B cell (primary cell): ENCODE measurements at regions not wholly inside any gene's neighbourhood (a gene's known extent, or its start where the extent isn't known, plus 50 kb on each side); places are given as distances from the start of the nearest gene placed in this dataset.

Experiments used
- ATAC-seq: fragments of 200-7000 bp; cut with Tn5 transposase; one replicate; pipeline ENCODE4 v1.10.0; 2021; ENCODE audit warnings: low read depth, mild to moderate bottlenecking, moderate number of reproducible peaks, moderate library complexity
- CTCF ChIA-PET: fragments of 350-600 bp; sonication (Branson Sonifier 250); formaldehyde crosslinking; loops from one replicate; lab custom pipeline; 2021; ENCODE audit warnings: antibody characterized with exemption, inconsistent platforms; lab: Charles Lee
- POLR2A ChIA-PET: fragments of 350-600 bp; sonication (Branson Sonifier 250); formaldehyde crosslinking; loops from one replicate; lab custom pipeline; 2021; ENCODE audit warnings: antibody characterized with exemption; lab: Charles Lee
- DNase-seq: peaks from one replicate; pipeline ENCODE4 v3.0.0; 2013
- H2AFZ ChIP-seq: 2 replicates; pipeline ENCODE4 v1.6.1; 2012; ENCODE audit warnings: mild to moderate bottlenecking, low read depth, low read length; ENCODE audit not compliant: insufficient read depth, poor library complexity, severe bottlenecking
- H3K27ac ChIP-seq, 2 donors: 1 replicate in 1 of 2; 2 replicates in 1 of 2; pipeline ENCODE4 v1.5.1; 2012 to 2013; ENCODE audit warnings: low read length in 2 of 2, mild to moderate bottlenecking in 2 of 2, moderate library complexity in 1 of 2
- H3K27me3 ChIP-seq, 4 experiments: fragments of 200-600 bp in 1 of 4; sonication (generic) in 1 of 4; replicated peaks in 1 of 4; 1 replicate in 2 of 4; 2 replicates in 2 of 4; pipeline versions ENCODE4 v1.6.1 to v1.7.0; 2013 to 2016; ENCODE audit warnings: low read length in 3 of 4, mild to moderate bottlenecking in 2 of 4, mixed read lengths in 1 of 4, moderate library complexity in 1 of 4; ENCODE audit not compliant: insufficient read depth in 4 of 4, control insufficient read depth in 3 of 4; ENCODE audit errors: control extremely low read depth in 1 of 4
- H3K36me3 ChIP-seq, 2 experiments: replicated peaks in 1 of 2; 1 replicate in 1 of 2; 2 replicates in 1 of 2; pipeline versions ENCODE4 v1.6.1 to v1.7.1; 2013; ENCODE audit warnings: low read length in 1 of 2; ENCODE audit not compliant: insufficient read depth in 2 of 2, control insufficient read depth in 1 of 2; ENCODE audit errors: control extremely low read depth in 1 of 2, extremely low read depth in 1 of 2
- H3K4me1 ChIP-seq, 2 donors: fragments of 200-600 bp in 1 of 2; sonication (generic) in 1 of 2; 1 replicate in 1 of 2; 2 replicates in 1 of 2; pipeline versions ENCODE4 v1.5.1 to v1.6.1; 2013 to 2017; ENCODE audit warnings: low read length in 2 of 2; ENCODE audit not compliant: control insufficient read depth in 2 of 2, insufficient read depth in 2 of 2
- H3K4me2 ChIP-seq: replicated peaks from 2 replicates; pipeline ENCODE3; 2012; ENCODE audit warnings: mild to moderate bottlenecking, low read depth, low read length; ENCODE audit not compliant: poor library complexity, severe bottlenecking
- H3K4me3 ChIP-seq, 5 experiments: fragments of 200-600 bp in 1 of 5; sonication (generic) in 1 of 5; 1 replicate in 3 of 5; 2 replicates in 2 of 5; pipeline versions ENCODE4 v1.5.1 to v1.7.0; 2011 to 2016; ENCODE audit warnings: low read length in 4 of 5, mild to moderate bottlenecking in 4 of 5, low read depth in 2 of 5, control low read depth in 1 of 5, moderate library complexity in 1 of 5; ENCODE audit not compliant: insufficient read depth in 1 of 5; ENCODE audit errors: control extremely low read depth in 1 of 5, extremely low read depth in 1 of 5
- H3K79me2 ChIP-seq: fragments of 200-600 bp; sonication (generic); one replicate; pipeline ENCODE4 v1.6.0; 2016; ENCODE audit warnings: low read length; ENCODE audit not compliant: control insufficient read depth, insufficient read depth
- H3K9ac ChIP-seq: fragments of 200-600 bp; sonication (generic); 2 replicates; pipeline ENCODE4 v1.6.1; 2017; ENCODE audit warnings: mild to moderate bottlenecking, low read length, moderate library complexity
- H3K9me3 ChIP-seq, 3 donors: one replicate each; pipeline versions ENCODE4 v1.6.1 to v1.7.1; 2013; ENCODE audit warnings: low read length in 2 of 3; ENCODE audit not compliant: control insufficient read depth in 2 of 3, insufficient read depth in 1 of 3; ENCODE audit errors: control extremely low read depth in 1 of 3
- H4K20me1 ChIP-seq: 2 replicates; pipeline ENCODE4 v1.6.0; 2012; ENCODE audit warnings: mild to moderate bottlenecking, low read length; ENCODE audit not compliant: insufficient read depth, control insufficient read depth, poor library complexity, severe bottlenecking
- H3K27ac Mint-ChIP-seq: one replicate; pipeline ENCODE4 v1.8.0; 2021; ENCODE audit warnings: mixed read lengths
- H3K27me3 Mint-ChIP-seq: one replicate; pipeline ENCODE4 v1.8.0; 2021; ENCODE audit warnings: mixed read lengths
- H3K4me1 Mint-ChIP-seq: one replicate; pipeline ENCODE4 v1.8.0; 2021; ENCODE audit warnings: mixed read lengths
- H3K4me3 Mint-ChIP-seq: one replicate; pipeline ENCODE4 v1.8.0; 2021; ENCODE audit warnings: mixed read lengths
- H3K9me3 Mint-ChIP-seq: one replicate; pipeline ENCODE4 v1.8.0; 2022; ENCODE audit warnings: mixed read lengths; ENCODE audit not compliant: insufficient read depth
- EZH2 ChIP-seq: IDR thresholded peaks from 2 replicates; pipeline ENCODE4 v1.6.1; 2012; ENCODE audit warnings: borderline replicate concordance, low read depth, mild to moderate bottlenecking, moderate library complexity, low read length; ENCODE audit not compliant: insufficient read depth, poor library complexity, severe bottlenecking
- WGBS: methylation state at CpG from one replicate; pipeline ENCODE4 v1.1.5; 2013; ENCODE audit warnings: missing lambda C conversion rate; ENCODE audit not compliant: insufficient coverage; 5-methylcytosine and 5-hydroxymethylcytosine counted together
- intact Hi-C: fragments of 100-400 bp; cut with micrococcal nuclease; formaldehyde crosslinking; loops from one replicate; pipeline ENCODE4 v1.10.0; 2022
- TF ChIP-seq, protein P1 (sequence below): fragments of 200-600 bp; IDR thresholded peaks from one replicate; pipeline ENCODE4 v1.8.0; 2022; ENCODE audit warnings: antibody characterized with exemption, mild to moderate bottlenecking

DNA sequence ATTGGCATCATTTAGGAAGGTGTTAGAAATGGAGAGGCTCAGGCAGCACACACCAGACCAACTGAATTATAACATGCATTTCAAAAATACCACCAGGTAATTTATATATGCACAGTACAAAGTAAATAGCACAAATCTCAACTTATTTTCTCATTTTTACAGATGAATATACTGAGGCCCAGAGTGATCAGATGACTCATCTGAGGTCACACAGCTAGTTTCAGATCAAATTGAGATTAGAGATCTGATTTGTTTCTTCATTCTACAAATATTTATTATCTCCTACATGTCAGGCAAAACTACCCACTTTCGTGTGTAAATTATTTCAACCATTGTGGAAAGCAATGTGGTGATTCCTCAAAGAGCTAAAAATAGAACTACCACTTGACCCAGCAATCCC lies 507.1 kb downstream of the TLE4 start:
- intact Hi-C loops, result no loop called here
- no peaks in the 10 kb centered on the region for H3K9me3 Mint-ChIP-seq
- TF ChIP-seq EZH2, result no peak
- TF ChIP-seq, protein P1, sequence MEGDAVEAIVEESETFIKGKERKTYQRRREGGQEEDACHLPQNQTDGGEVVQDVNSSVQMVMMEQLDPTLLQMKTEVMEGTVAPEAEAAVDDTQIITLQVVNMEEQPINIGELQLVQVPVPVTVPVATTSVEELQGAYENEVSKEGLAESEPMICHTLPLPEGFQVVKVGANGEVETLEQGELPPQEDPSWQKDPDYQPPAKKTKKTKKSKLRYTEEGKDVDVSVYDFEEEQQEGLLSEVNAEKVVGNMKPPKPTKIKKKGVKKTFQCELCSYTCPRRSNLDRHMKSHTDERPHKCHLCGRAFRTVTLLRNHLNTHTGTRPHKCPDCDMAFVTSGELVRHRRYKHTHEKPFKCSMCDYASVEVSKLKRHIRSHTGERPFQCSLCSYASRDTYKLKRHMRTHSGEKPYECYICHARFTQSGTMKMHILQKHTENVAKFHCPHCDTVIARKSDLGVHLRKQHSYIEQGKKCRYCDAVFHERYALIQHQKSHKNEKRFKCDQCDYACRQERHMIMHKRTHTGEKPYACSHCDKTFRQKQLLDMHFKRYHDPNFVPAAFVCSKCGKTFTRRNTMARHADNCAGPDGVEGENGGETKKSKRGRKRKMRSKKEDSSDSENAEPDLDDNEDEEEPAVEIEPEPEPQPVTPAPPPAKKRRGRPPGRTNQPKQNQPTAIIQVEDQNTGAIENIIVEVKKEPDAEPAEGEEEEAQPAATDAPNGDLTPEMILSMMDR, result no peak
- Histone ChIP-seq H3K36me3 (no peaks in the 10 kb centered on the region), H3K27ac (no peak overlapping the region), H3K9ac (no peak overlapping the region), H3K4me2 (no peak overlapping the region), H3K27me3 (no peaks in the 10 kb centered on the region), H3K9me3 (no peaks in the 10 kb centered on the region), H2AFZ (no peak overlapping the region), H3K4me1 (peaks cover 22 to 29% of the 10 kb centered on the region in 2 donors), H4K20me1 (no peaks in the 10 kb centered on the region), H3K4me3 (no peak overlapping the region), H3K79me2 (no peaks in the 10 kb centered on the region)
- no peak for DNase-seq
- no peak overlapping the region for H3K4me3 Mint-ChIP-seq
- ChIA-PET CTCF (no interaction called here), POLR2A (no interaction called here)
- ATAC-seq, result no peak
- no peaks in the 10 kb centered on the region for H3K27me3 Mint-ChIP-seq
- H3K27ac Mint-ChIP-seq, result no peak overlapping the region
- no CpG with 5 or more reads among the region's 1 CpG for WGBS
- H3K4me1 Mint-ChIP-seq, result peaks cover 35% of the 10 kb centered on the region

DNA sequence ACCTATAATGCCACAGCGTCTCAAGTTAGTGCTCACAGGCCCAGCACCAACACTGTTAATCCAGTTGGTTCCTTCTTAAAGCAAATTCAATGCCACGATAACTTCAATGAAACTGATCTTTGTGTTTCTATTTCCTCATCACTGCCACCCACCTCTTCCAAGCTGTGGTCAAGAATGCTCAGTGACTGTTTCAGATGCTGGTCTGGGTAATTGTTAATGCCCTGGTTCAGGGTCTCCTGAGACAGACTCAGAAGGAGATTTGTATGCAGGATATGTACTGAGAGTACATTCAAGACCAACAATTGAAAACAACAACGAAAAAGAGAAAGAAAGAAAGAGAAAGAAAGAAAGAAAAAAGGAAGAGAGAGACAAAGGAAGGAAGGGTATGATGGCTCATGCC lies 505.3 kb downstream of the TLE4 start:
- H3K4me2 ChIP-seq, result peak overlapping the region; percentile 40
- ChIA-PET POLR2A (no interaction called here), CTCF (no interaction called here)
- Mint-ChIP-seq H3K27me3 (no peaks in the 10 kb centered on the region), H3K9me3 (no peaks in the 10 kb centered on the region), H3K4me3 (peak overlapping the region; percentile 9), H3K4me1 (peaks cover 27% of the 10 kb centered on the region), H3K27ac (peak overlapping the region; percentile 57)
- H3K27me3 ChIP-seq, result no peaks in the 10 kb centered on the region
- WGBS, result 71% methylated on average over 1 of the region's 3 CpGs
- ATAC-seq, result no peak
- peak; percentile 15 for DNase-seq
- H2AFZ ChIP-seq, result peak overlapping the region; percentile 45
- peaks cover 15 to 25% of the 10 kb centered on the region in 2 donors for H3K4me1 ChIP-seq
- H3K27ac ChIP-seq, result peak overlapping the region in 1 of 2 donors; percentile 7
- no peaks in the 10 kb centered on the region for H4K20me1 ChIP-seq
- H3K9me3 ChIP-seq, result no peaks in the 10 kb centered on the region
- H3K79me2 ChIP-seq, result no peaks in the 10 kb centered on the region
- H3K4me3 ChIP-seq, result no peak overlapping the region
- peak overlapping the region; percentile 28 for H3K9ac ChIP-seq
- H3K36me3 ChIP-seq, result no peaks in the 10 kb centered on the region
- TF ChIP-seq, protein P1, result no peak
- no peak for TF ChIP-seq EZH2
- intact Hi-C loops, result no loop called here
